ENCODE measurements at regions not wholly inside any gene's neighbourhood (a gene's known extent, or its start where the extent isn't known, plus 50 kb on each side); places are given as distances from the start of the nearest gene placed in this dataset.

DNA sequence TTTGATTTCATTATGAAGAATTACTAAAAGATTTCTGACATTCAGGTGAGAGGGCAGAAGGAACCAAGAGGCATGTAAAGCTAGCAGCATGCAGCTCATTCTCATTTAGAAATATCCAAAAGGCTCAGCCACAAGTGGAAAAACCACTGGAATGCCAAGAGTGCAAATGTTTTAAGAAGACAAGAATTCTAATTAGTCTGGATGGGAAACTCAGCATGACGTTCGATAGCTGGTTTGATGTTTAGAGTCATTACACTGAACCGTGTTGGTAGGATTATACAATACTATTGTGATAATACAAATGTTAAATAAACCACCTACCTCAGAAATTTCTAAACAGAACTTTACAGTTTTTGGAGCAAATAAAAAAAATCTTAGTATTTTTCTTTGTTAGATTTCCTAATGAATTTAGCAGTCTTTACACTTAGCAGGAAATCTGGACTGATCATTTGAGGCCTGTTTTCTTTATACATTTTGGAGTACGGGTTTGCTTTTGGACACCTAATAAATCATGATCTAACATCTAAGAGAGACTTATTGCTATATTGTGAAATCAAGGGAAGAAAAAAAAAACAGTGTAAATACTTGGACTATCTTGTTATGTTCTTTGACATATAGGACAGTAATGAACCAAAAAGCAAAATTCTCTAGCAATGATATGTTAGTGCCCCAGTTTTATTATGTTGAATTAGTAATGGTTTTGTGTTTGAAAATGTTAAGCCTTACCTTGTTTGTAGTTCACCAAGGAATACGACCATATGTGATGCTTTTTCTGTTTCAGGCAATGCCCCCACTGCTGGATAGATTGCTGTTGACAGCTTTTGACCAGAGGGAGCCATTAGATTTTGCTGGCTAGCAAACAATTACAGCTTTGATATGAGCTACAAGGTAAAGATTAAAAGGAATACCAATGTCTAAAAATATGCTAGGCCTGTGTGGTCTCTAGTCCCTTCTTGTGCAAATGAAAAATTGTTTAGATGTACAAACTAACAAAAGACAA, 354.1 kb upstream of the SEMA3A start:
- peak; percentile 69 for DNase-seq (ENCODE audit: low spot score)

DNA sequence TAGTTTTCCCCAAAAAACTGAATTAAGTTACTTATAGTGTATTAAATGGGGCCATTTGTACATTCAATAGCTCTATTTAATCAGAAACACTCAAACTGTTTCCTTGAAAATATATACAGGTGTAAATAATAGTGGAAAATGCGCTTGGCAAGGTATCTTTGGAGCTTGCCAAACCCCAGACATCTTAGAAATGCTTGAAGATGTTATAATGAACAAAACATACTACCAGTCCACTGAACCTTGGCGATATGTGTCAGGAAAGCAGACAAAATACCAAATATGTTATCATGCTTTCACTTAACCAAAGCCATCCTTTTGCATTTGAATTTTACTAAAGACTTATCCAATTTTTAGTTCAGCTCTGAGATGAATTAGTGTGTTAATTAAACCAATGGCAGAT, 352.7 kb upstream of the SEMA3A start:
- no peak for DNase-seq (ENCODE audit: low spot score)

DNA sequence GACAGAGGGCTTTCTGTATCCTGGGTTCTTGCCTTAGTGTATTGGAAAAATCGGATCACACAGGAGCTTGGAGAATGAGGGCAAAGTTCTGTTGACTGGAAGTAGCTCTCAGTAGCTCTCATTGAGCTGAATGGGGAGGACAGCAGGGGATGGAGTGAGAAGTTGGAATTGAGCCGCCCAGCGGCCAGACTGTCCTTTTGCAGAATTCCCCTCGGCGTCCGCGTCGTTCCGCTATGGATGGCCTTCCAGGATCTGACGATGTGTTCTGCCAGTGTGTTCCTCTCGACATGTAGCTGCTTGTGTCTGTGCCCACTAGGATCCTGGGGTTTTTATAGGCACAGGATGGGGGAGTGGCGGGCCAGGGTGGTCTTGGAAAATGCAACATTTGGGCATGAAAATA, 351.8 kb upstream of the SEMA3A start:
- no peak for DNase-seq (ENCODE audit: low spot score)

DNA sequence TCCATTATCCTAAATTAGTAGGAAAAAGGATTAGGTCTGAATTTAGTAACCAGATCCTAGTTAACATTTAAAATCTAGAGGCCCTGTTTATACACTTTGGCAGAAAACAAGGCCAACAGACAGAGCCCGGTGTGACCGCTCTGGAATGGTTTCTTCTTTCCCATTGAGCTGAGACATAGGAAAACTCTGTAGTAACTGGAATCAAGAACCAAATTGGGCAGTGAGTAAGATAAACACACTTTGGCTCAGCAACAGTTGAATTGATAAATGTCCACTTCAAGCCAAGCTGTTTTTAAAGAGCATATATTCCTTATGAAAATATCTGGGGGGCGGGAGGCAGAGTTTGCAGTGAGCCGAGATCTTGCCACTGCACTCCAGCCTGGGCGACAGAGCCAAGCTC, 343.7 kb upstream of the SEMA3A start:
- no peak for DNase-seq (ENCODE audit: low spot score)

DNA sequence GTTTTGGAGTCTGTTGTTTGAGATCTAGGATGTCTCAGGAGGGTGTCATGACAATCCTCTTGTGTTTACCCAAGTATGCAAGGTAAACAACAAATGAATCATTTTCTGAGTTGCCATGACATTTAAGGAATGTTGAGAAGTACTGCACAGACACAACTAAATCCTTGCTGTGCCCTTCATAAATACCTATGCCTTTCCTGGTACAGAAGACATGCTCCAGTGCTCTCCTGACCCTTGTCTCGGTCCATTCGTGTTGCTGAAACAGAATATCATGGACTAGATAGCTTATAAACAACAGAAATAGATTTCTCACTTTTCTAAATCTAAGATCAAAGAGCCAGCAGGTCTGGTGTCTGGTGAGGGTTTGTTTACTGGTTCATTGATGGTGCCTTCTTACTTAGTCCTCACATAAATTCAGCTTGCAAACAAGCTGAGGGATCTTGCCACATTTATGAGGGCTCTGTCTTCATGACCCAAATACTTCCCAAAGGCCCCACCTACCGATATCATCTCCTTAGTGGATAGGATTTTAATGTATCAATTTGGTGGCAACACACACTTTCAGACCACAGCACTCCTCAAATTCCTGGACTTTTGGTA, 341.8 kb upstream of the SEMA3A start:
- no peak for DNase-seq (ENCODE audit: low spot score)

DNA sequence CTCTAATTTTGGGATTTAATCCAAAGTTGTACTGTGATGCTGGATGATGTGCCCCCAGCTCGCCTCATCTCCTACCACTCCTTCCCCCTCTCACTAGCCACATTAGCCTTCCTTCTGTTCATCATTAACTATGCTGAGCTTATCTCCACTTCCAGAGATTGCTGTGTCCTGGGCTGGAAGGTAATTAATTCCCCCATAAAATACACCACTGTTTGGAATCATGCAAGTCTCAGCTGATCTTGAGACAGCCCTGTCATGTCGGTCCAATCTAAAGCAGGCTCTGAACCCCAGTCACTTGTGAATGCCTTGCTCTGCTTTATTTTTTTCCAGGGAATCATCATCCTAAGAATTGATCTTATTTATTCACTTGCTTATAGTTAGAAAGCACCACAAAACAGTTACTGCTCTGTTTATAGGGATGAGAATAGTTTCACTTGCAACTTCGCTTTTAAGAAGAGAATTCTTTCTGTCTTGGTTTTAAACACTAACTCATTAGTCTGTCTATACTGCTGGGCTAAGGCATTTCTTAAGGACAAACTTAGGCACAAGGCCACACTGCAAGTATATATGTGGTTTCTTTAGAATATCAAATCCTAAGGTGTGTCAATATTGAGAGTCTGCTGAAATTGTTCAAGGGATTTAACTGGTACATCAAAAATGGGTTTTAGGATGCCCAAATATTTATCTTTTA, 341.1 kb upstream of the SEMA3A start:
- no peak for DNase-seq (ENCODE audit: low spot score)

DNA sequence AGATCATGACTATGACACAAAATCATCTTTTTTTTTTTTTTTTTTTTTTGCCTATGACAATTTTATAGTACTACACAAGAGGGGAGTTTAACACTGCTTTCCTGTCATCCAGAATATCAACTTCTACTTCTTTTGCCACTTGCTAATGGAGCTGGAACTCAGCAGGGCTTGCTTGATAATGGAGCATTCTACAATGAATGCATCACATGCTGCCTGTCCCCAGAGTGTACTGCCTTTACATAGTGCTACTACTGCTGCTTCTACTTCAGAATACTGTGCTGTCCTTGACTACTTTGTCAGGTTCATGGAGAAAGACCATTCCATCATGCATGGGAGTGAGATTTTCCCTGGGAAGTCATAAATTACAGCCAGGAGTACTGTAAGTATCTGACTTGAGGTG, 338.6 kb upstream of the SEMA3A start:
- DNase-seq (ENCODE audit: low spot score), result no peak

DNA sequence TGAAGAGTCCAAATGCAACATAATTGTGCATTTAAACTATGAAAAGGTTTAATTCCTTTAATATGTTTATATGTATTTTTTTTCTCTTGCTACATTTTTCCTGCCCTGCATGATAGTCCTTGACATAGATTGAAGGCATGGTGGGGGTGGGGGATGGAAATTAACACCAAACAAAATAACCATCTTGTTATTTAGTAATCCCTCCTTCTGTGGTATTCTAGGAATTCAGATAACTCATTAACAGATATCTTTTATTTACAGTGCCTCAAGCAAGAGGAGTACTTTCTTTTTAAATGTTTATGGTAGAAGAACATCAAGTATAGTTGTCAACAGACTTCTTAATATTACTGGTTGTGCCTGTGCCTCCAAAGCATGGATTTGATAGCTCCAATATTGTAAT, 337.6 kb upstream of the SEMA3A start:
- no peak for DNase-seq (ENCODE audit: low spot score)

DNA sequence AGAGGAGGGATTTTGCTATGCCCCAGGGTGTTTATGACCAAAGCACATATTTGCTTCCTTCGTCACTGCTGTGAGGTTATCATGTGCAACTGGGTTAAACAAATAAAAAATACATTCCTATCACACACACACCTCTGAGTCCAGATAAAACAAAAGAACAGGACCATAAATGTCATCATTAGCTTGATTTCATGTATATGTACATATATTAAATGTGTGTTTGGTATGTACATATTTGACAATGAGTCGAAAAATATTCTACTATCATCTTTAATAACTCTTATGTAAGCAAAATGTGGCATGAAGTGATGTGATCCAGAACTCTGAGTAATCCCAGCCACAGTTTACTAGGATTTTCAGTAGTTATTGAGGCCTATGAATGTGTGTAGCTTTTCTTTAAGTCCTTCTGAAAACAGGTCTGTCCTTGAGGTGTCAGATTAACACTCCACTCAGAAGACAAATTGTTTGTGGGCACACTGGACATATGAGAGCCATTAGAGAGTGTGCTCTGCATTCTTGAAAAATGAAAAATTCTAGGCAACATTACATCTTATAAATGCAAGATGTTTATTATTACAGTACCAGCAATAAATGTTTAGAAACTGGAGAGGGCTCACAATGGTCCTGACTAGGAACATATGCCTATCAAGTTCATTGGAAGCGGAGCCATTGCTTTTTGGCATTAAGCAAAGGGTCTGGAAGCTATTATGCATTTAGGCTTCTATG, 335.1 kb upstream of the SEMA3A start:
- DNase-seq (ENCODE audit: low spot score), result peak; percentile 86

DNA sequence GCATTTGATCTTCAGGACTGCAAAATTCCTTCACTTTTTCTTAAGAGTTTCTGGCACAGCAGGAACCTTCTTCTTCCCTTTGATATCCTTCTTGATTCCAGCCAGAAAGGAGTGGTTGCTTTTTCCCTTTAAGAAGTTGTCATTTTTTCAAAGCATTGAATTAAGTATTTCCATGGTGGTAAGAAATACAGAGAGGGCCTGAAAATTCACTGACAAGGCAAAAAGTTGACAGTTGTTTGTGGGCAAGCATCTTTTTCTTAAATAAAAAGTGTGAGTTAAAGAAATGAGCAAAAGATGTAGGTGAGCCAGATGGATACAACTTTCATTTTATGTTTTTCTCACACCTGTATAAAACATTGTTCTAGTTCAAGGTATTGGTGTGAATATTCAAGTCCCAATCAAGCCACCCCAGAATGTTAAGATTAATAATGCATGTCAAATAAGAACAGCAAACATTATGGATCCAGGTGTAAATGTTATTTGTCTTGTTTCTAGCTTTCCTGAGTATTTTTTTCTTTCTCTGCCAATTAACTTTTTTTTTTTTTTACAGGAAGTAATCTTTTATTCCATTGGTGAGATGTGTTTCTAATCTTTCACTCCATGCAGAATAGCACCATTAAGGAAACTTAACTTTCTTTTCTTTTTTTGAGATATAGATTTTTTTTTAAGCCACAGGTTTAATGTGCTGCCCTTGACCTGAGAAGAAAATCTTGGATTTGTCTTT, 334.3 kb upstream of the SEMA3A start:
- no peak for DNase-seq (ENCODE audit: low spot score)

DNA sequence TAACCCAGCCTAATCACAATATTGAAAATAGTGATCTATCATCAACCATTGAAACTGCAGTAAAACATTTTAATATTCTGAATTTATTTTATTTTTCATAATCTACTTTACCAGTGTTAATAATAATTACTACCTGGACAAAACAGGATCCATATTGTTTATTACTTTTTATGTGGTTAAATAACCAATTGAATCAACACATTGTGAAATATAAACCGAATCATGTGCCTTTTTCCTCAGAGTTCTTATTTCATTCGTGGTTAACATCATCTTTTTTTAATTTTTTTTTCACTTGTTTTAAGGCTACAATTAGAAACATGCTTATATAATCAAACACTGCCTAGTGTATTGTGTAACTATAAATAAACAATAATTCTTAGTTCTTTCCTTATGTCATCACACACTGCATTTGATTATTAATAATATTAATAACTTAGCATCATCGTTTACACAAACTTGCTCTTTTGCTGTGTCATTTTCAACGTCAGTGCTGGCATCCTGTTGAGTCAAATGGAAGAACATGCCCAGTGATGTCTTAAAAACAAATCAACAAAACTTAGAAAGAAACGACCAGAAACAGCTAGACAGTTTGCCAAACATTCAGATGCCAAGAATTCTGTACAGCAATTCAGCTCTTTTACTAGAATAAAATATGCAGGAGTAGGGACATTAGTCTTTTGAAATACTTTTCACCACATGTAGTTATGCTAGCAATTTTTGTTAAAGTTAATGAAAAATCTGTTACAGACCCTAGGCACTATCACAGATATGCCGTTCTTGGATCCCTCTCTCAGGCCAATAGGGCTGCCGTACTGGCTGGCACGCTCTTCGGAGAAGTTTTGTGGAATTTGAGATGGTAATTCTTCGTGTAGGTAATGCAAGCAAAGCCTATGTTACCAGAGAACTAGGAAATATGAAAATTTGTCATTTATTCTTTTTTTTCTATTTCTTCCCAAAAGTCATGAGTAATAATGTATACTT, 330.4 kb upstream of the SEMA3A start:
- DNase-seq (ENCODE audit: low spot score), result peak; percentile 59

DNA sequence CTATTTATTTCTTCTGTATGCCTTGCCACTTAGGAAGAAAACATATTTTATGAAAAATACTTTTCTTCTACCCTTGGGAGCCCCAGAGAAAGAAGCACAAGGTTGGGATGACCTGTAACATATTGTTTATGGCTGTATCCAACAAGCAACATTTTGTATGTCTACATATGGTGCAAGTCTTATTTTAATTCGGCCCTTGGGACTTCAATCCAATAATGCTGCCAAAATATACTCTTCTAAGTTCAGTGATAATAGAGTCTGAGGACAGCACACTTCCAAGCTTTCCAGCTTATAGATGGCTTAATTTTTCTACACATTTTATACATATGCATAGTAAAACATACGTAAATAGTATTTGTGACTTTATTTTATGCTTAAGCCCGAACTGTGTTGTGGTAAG, 318.5 kb upstream of the SEMA3A start:
- DNase-seq (ENCODE audit: low spot score), result no peak

DNA sequence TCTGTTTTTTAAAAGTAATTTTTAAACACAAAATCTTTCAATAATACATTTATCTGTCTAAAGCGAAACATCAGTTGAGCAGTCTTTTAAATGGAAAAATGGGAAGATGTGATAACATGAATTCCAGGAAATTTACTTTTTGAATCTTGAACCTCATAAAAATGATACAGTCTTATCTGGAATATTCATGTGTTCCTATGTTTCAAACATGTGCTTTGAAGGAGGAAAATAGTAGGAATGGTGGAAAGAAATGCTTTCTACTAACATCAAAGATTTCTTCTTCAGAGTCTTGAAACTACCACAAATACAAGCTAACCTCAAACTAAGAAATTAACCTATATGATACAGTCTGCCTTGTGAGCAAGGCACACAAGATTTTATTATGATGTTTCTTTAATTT, 317.5 kb upstream of the SEMA3A start:
- DNase-seq (ENCODE audit: low spot score), result no peak

DNA sequence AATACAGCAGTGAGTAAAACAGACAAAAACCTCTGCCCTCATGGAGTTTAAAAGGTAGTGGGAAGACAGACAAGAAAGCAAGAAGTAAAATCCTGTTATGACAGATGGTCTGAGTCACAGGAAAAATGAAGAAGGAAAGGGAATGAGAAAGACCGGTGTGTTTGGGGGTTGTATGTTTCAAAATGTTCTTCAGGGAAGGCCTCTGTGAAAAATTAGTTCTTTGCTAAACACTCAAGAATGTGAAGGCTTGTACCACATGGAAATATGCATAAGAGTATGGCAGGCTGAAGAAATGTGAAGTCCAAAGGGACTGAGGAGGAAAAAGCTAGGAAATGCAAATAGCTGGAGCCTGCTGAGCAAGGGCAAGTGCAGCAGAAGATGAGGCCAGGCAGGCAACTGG, 315.9 kb upstream of the SEMA3A start:
- no peak for DNase-seq (ENCODE audit: low spot score)

DNA sequence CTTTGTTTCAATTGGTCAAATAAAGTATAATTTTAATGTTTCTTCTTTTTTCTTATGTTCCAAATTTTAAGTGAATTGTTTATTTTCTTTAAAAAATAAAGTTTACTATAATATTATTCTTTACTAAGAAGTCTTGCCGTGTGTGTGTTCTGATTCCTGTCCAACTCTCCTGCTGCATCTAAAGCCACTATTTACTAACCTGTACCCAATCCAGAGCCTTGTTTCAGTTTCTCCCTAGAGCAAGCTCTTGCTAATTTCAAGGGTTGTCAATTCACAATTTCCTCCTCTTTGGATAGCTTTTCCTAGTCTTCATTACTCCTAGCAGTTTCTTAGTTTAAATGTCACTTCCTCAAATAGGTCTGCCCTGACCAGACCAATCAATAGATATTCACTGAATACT, 314.9 kb upstream of the SEMA3A start:
- DNase-seq (ENCODE audit: low spot score), result no peak

DNA sequence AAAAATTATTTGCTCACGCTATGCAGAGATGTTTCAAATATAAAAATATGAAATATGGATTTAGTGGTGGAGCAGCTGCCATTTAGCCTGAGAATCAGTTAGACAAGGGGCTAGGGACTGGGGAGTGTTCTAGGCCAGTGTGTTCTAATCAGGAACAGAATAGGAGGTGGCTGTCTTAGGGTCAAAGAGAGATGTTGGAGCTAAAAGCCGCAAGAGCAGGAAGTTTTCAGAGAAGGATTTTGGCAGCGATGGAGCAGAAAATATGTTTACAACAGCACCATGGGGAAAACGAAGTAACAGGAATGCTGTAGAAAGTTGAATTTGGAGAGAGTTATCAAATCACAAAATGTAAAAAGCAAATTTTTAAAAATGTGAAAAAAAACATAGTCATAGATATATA, 314.0 kb upstream of the SEMA3A start:
- DNase-seq (ENCODE audit: low spot score), result no peak

DNA sequence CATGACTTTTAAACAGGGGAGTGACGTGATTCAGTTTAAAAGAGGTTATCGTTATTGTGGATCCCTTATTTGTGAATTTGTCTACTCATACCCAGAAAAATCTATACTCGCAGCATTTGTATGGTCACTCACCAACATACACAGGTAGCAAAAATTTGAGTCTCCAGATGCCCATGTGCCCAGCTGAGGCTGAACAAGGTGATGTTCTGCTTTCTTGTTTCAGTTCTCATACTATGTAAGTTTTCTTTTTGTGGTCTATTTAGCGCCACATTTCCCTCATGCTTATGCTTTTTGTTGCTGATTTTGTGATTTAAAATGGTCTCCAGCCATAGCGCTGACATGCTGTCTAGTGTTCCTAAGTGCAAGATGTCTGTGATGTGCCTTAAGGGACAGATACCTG, 312.9 kb upstream of the SEMA3A start:
- no peak for DNase-seq (ENCODE audit: low spot score)

DNA sequence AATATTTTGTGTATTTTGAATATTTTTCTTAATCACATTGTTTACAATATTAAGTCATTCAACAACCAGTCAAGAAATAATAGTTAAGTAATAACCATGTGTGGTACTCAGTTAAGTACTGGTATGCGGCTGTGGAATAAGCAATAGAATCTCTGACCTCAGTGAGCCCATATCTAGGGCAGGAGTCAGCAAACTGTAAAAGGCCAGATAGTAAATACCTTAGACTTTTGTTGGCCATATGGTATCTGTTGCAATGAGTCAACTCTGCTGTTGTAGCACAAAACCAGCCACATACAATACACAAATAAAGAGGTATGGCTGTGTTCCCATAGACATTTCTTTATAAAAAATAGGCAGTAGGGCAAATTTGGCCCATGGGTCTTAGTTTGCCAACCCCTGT, 311.6 kb upstream of the SEMA3A start:
- DNase-seq (ENCODE audit: low spot score), result peak; percentile 28

DNA sequence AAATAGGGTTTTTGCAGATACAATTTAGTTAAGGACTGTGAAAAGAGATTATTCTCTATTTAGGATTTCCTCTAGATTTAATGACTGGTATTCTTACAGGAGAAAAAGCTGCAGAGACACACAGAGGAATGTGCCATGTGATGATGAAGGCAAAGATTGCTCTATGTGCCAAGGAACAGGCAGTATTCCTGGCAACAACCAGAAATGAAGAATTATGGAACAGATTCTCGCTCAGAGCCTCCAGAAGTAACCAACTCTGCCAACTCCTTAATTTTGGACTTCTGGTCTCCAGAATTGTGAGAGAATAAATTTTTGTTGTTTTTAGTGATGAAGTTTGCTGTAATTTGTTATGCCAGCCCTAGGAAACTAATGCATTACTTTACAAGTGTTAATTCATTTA, 307.6 kb upstream of the SEMA3A start:
- DNase-seq (ENCODE audit: low spot score), result no peak

DNA sequence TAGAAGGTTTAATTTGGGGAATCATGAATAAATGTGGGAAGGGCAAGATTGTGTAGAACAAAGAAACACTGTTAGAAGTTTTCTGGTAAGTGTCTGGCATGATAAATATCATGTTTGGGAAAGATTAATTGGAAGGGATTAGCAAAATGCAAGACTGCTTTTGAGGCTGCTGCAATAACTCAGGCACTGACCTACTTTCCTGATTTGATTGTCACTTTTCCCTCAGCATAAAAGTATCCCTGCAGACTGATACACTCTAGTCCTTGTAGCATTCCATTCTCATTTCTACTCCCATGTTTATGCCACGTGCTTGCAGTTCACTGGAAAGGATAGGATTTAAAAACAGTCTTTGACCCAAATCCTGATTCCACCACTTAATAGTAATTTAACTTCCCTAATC, 303.3 kb upstream of the SEMA3A start:
- DNase-seq (ENCODE audit: low spot score), result no peak

All from H4 (cell line).